Glutamatergic neuron (in vitro differentiated cells): ENCODE measurements at regions not wholly inside any gene's neighbourhood (a gene's known extent, or its start where the extent isn't known, plus 50 kb on each side); places are given as distances from the start of the nearest gene placed in this dataset.

Source experiments
- DNase-seq: peaks from one replicate; pipeline ENCODE4 v3.0.0; 2022
- H3K27ac Mint-ChIP-seq: one replicate; pipeline ENCODE4 v1.8.0; 2020; ENCODE audit warnings: mild to moderate bottlenecking, mixed read lengths, inconsistent platforms; ENCODE audit not compliant: unreplicated experiment
- H3K27me3 Mint-ChIP-seq: one replicate; pipeline ENCODE4 v1.8.0; 2020; ENCODE audit warnings: mild to moderate bottlenecking, moderate library complexity, mixed read lengths, inconsistent platforms; ENCODE audit not compliant: unreplicated experiment
- H3K36me3 Mint-ChIP-seq: one replicate; pipeline ENCODE4 v1.8.0; 2020; ENCODE audit warnings: mild to moderate bottlenecking, mixed read lengths, inconsistent platforms; ENCODE audit not compliant: unreplicated experiment
- H3K4me1 Mint-ChIP-seq: one replicate; pipeline ENCODE4 v1.8.0; 2020; ENCODE audit warnings: mild to moderate bottlenecking, low read depth, mixed read lengths, inconsistent platforms; ENCODE audit not compliant: unreplicated experiment
- H3K4me3 Mint-ChIP-seq: one replicate; pipeline ENCODE4 v1.8.0; 2020; ENCODE audit warnings: mild to moderate bottlenecking, mixed read lengths, inconsistent platforms; ENCODE audit not compliant: unreplicated experiment
- H3K9me3 Mint-ChIP-seq: one replicate; pipeline ENCODE4 v1.8.0; 2020; ENCODE audit warnings: mild to moderate bottlenecking, moderate library complexity, mixed read lengths, inconsistent platforms; ENCODE audit not compliant: unreplicated experiment
- TF ChIP-seq, protein P1 (sequence below): fragments of 200-600 bp; sonication (generic); IDR thresholded peaks from one replicate; pipeline ENCODE4 v1.5.0; 2021; ENCODE audit not compliant: partially characterized antibody, unreplicated experiment

- H3K4me1 Mint-ChIP-seq, result no peaks in the 10 kb centered on the region
- DNase-seq, result no peak
- no peaks in the 10 kb centered on the region for H3K9me3 Mint-ChIP-seq
- no peaks in the 10 kb centered on the region for H3K27me3 Mint-ChIP-seq
- no peak overlapping the region for H3K4me3 Mint-ChIP-seq
- TF ChIP-seq, protein P1, sequence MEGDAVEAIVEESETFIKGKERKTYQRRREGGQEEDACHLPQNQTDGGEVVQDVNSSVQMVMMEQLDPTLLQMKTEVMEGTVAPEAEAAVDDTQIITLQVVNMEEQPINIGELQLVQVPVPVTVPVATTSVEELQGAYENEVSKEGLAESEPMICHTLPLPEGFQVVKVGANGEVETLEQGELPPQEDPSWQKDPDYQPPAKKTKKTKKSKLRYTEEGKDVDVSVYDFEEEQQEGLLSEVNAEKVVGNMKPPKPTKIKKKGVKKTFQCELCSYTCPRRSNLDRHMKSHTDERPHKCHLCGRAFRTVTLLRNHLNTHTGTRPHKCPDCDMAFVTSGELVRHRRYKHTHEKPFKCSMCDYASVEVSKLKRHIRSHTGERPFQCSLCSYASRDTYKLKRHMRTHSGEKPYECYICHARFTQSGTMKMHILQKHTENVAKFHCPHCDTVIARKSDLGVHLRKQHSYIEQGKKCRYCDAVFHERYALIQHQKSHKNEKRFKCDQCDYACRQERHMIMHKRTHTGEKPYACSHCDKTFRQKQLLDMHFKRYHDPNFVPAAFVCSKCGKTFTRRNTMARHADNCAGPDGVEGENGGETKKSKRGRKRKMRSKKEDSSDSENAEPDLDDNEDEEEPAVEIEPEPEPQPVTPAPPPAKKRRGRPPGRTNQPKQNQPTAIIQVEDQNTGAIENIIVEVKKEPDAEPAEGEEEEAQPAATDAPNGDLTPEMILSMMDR, result no peak
- H3K27ac Mint-ChIP-seq, result no peak overlapping the region
- no peaks in the 10 kb centered on the region for H3K36me3 Mint-ChIP-seq
Measured at GRCh38 chr1:172949096-172949495, 101.6 kb downstream of the TNFSF18 start.

DNA sequence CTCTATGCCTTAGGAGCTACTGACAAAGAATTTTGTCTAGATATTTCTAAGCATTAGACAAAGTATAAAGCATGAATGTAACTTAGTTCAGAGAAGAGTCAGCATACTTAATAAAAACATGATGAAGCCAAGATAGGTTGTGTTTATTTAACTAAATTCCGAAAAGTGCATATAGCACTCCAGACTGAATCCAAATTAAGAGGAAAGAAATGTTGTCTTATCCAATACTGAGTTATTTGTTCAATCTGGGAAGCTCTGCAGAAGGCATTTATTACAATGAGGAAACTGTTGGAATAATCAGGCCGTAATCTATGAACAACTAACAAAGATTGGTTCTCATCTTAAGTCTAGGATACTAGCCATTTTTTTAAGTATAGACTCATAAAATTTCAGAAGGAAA, 100.2 kb downstream of the TNFSF18 start:
- no peaks in the 10 kb centered on the region for H3K4me1 Mint-ChIP-seq
- no peaks in the 10 kb centered on the region for H3K27me3 Mint-ChIP-seq
- DNase-seq, result no peak
- TF ChIP-seq, protein P1, result no peak
- no peak overlapping the region for H3K4me3 Mint-ChIP-seq
- no peaks in the 10 kb centered on the region for H3K36me3 Mint-ChIP-seq
- no peaks in the 10 kb centered on the region for H3K9me3 Mint-ChIP-seq
- H3K27ac Mint-ChIP-seq, result no peak overlapping the region

- Mint-ChIP-seq H3K36me3 (no peaks in the 10 kb centered on the region), H3K9me3 (no peaks in the 10 kb centered on the region), H3K27ac (no peak overlapping the region), H3K27me3 (no peaks in the 10 kb centered on the region), H3K4me1 (no peaks in the 10 kb centered on the region), H3K4me3 (no peak overlapping the region)
- DNase-seq, result no peak
- TF ChIP-seq, protein P1, result no peak
Measured at GRCh38 chr1:172951730-172952365, 98.9 kb downstream of the TNFSF18 start.

- Mint-ChIP-seq H3K4me1 (no peaks in the 10 kb centered on the region), H3K9me3 (no peaks in the 10 kb centered on the region), H3K4me3 (no peak overlapping the region), H3K27ac (no peak overlapping the region), H3K36me3 (no peaks in the 10 kb centered on the region), H3K27me3 (no peaks in the 10 kb centered on the region)
- DNase-seq, result no peak
- TF ChIP-seq, protein P1, result no peak
Measured at GRCh38 chr1:172952516-172952915, 98.2 kb downstream of the TNFSF18 start.

DNA sequence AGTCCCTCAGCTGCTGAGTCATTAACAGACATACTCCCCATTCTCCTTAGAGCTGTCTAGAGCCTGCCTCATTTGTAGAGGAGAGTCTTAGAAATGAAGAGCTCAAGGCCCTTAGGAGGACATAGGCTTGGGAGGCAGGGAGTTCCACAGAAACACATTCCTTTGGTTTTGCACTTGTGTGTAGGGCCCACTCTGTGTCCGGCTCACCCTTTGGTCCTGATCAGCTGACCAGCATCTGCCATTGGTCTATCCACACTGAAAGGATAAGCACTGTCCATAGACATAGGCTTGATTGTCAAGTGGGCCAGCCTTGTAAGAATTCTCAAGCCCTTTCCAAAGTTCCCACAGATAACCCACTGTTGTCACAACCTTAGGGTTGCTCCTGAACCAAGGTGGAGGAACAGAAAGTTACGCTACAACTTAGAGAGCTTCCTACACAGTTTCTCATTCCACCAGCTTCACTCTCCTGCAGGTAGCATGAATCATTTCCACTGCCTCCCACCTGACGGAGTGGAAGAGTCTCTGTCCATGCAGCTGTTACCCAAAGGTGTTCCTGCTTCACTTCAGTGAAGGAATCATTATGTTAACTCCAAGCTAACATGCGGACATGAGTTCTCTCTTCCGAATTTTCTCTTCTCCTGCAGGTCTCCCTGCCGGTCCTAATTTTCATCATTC, 96.1 kb downstream of the TNFSF18 start:
- Mint-ChIP-seq H3K36me3 (no peaks in the 10 kb centered on the region), H3K4me3 (no peak overlapping the region), H3K9me3 (no peaks in the 10 kb centered on the region), H3K27me3 (no peaks in the 10 kb centered on the region), H3K4me1 (peaks cover under 1% of the 10 kb centered on the region), H3K27ac (no peak overlapping the region)
- TF ChIP-seq, protein P1, result no peak
- DNase-seq, result no peak
